Progenitor cell of endocrine pancreas (in vitro differentiated cells): ENCODE measurements at regions not wholly inside any gene's neighbourhood (a gene's known extent, or its start where the extent isn't known, plus 50 kb on each side); places are given as distances from the start of the nearest gene placed in this dataset.

Experiments used
- DNase-seq: peaks from one replicate; pipeline ENCODE4 v3.0.0; 2021; ENCODE audit warnings: low spot score; ENCODE audit not compliant: unreplicated experiment
- H3K27ac Mint-ChIP-seq: 2 replicates; pipeline ENCODE4 v1.8.0; 2021; ENCODE audit warnings: mild to moderate bottlenecking, moderate library complexity, mixed read lengths
- H3K27me3 Mint-ChIP-seq: 2 replicates; pipeline ENCODE4 v1.8.0; 2021; ENCODE audit warnings: mixed read lengths
- H3K36me3 Mint-ChIP-seq: 2 replicates; pipeline ENCODE4 v1.8.0; 2022; ENCODE audit warnings: mixed read lengths; ENCODE audit not compliant: insufficient read depth
- H3K4me1 Mint-ChIP-seq: 2 replicates; pipeline ENCODE4 v1.8.0; 2021; ENCODE audit warnings: low read depth, mixed read lengths
- H3K4me3 Mint-ChIP-seq: 2 replicates; pipeline ENCODE4 v1.8.0; 2021; ENCODE audit warnings: low read depth, mild to moderate bottlenecking, moderate library complexity, mixed read lengths
- H3K9me3 Mint-ChIP-seq: 2 replicates; pipeline ENCODE4 v1.8.0; 2021; ENCODE audit warnings: low read depth, mixed read lengths
- CTCF ChIP-seq: fragments of 200-600 bp; sonication (generic); IDR thresholded peaks from one replicate; pipeline ENCODE4 v1.5.0; 2021; ENCODE audit warnings: antibody characterized with exemption, mild to moderate bottlenecking; ENCODE audit not compliant: unreplicated experiment

- H3K36me3 Mint-ChIP-seq = no peaks in the 10 kb centered on the region
Observed at GRCh38 chr1:168396940-168397684, 116.4 kb downstream of the TBX19 start.

GRCh38 chr1:168396508-168396907 lies 115.8 kb downstream of the TBX19 start:
- no peaks in the 10 kb centered on the region for H3K9me3 Mint-ChIP-seq
- no peak for TF ChIP-seq CTCF
- peaks cover 7% of the 10 kb centered on the region for H3K4me1 Mint-ChIP-seq
- no peak for DNase-seq
- H3K27ac Mint-ChIP-seq = no peak overlapping the region
- no peaks in the 10 kb centered on the region for H3K36me3 Mint-ChIP-seq
- H3K27me3 Mint-ChIP-seq = no peaks in the 10 kb centered on the region
- no peak overlapping the region for H3K4me3 Mint-ChIP-seq

More at GRCh38 chr1:168396940-168397684, 116.4 kb downstream of the TBX19 start:
- Mint-ChIP-seq H3K4me1 (peaks cover 7% of the 10 kb centered on the region), H3K27ac (no peak overlapping the region), H3K4me3 (no peak overlapping the region), H3K27me3 (no peaks in the 10 kb centered on the region), H3K9me3 (no peaks in the 10 kb centered on the region)
- DNase-seq = no peak
- TF ChIP-seq CTCF = no peak

- H3K36me3 Mint-ChIP-seq = no peaks in the 10 kb centered on the region
- TF ChIP-seq CTCF = no peak
- H3K4me3 Mint-ChIP-seq = no peak overlapping the region
- no peaks in the 10 kb centered on the region for H3K27me3 Mint-ChIP-seq
- no peak for DNase-seq
- H3K9me3 Mint-ChIP-seq = no peaks in the 10 kb centered on the region
- H3K4me1 Mint-ChIP-seq = peaks cover 7% of the 10 kb centered on the region
- H3K27ac Mint-ChIP-seq = no peak overlapping the region
Observed at GRCh38 chr1:168394858-168395257, 114.2 kb downstream of the TBX19 start.

GRCh38 chr1:168392958-168393549 lies 112.4 kb downstream of the TBX19 start:
- no peaks in the 10 kb centered on the region for H3K9me3 Mint-ChIP-seq
- TF ChIP-seq CTCF = no peak
- H3K36me3 Mint-ChIP-seq = no peaks in the 10 kb centered on the region
- no peak for DNase-seq
- peaks cover 11% of the 10 kb centered on the region for H3K27me3 Mint-ChIP-seq
- H3K27ac Mint-ChIP-seq = no peak overlapping the region
- H3K4me1 Mint-ChIP-seq = peaks cover 2% of the 10 kb centered on the region
- no peak overlapping the region for H3K4me3 Mint-ChIP-seq

GRCh38 chr1:168391851-168392681 lies 111.4 kb downstream of the TBX19 start:
- Mint-ChIP-seq H3K27me3 (peaks cover 15% of the 10 kb centered on the region), H3K36me3 (no peaks in the 10 kb centered on the region), H3K4me3 (no peak overlapping the region), H3K4me1 (peaks cover 6% of the 10 kb centered on the region), H3K9me3 (no peaks in the 10 kb centered on the region), H3K27ac (no peak overlapping the region)
- TF ChIP-seq CTCF = no peak
- DNase-seq = no peak
